ENCODE measurements at regions not wholly inside any gene's neighbourhood (a gene's known extent, or its start where the extent isn't known, plus 50 kb on each side); places are given as distances from the start of the nearest gene placed in this dataset.

GRCh38 chr15:39215015-39215414 lies 365.9 kb upstream of the THBS1 start:
- ATAC-seq: no peak
- TF ChIP-seq CSRNP3 (CRISPR knock-in tag; IDR thresholded peaks at IDR 0.05) (no peak), CREB5 (CRISPR knock-in tag; IDR thresholded peaks at IDR 0.05; ENCODE audit: low read depth) (no peak), ZFP30 (CRISPR knock-in tag; IDR thresholded peaks at IDR 0.05) (no peak), CSDC2 (CRISPR knock-in tag; IDR thresholded peaks at IDR 0.05) (no peak), ZFP3 (CRISPR knock-in tag; IDR thresholded peaks at IDR 0.05) (no peak), SNAI2 (CRISPR knock-in tag; IDR thresholded peaks at IDR 0.05) (no peak), ZNF565 (CRISPR knock-in tag; conservative IDR thresholded peaks at IDR 0.05; ENCODE audit: low read depth) (no peak), OSR1 (CRISPR knock-in tag; IDR thresholded peaks at IDR 0.05) (no peak), GLIS3 (CRISPR knock-in tag; IDR thresholded peaks at IDR 0.05) (no peak), PPARA (CRISPR knock-in tag; IDR thresholded peaks at IDR 0.05; ENCODE audit: borderline replicate concordance) (no peak)

GRCh38 chr15:39216816-39217215 lies 364.1 kb upstream of the THBS1 start:
- no peak for ATAC-seq
- TF ChIP-seq ARNTL (CRISPR knock-in tag; IDR thresholded peaks at IDR 0.05; ENCODE audit: borderline replicate concordance, low read depth) (no peak), TSHZ2 (CRISPR knock-in tag; IDR thresholded peaks at IDR 0.05) (no peak), CREB5 (CRISPR knock-in tag; IDR thresholded peaks at IDR 0.05; ENCODE audit: low read depth) (no peak), POU6F1 (CRISPR knock-in tag; IDR thresholded peaks at IDR 0.05; ENCODE audit: borderline replicate concordance, low read depth) (no peak), ESRRG (CRISPR knock-in tag; IDR thresholded peaks at IDR 0.05) (no peak), TOX (CRISPR knock-in tag; IDR thresholded peaks at IDR 0.05; ENCODE audit: borderline replicate concordance) (no peak), PATZ1 (CRISPR knock-in tag; IDR thresholded peaks at IDR 0.05; ENCODE audit: borderline replicate concordance) (no peak), ZFP30 (CRISPR knock-in tag; IDR thresholded peaks at IDR 0.05) (no peak), RARB (CRISPR knock-in tag; IDR thresholded peaks at IDR 0.05) (no peak), ZFP3 (CRISPR knock-in tag; IDR thresholded peaks at IDR 0.05) (no peak), ZC3H10 (CRISPR knock-in tag; IDR thresholded peaks at IDR 0.05) (no peak), ZNF8 (CRISPR knock-in tag; IDR thresholded peaks at IDR 0.05) (no peak), OSR1 (CRISPR knock-in tag; IDR thresholded peaks at IDR 0.05) (no peak)

GRCh38 chr15:39219608-39220007 lies 361.3 kb upstream of the THBS1 start:
- no peak for ATAC-seq
- TF ChIP-seq GLIS3 (CRISPR knock-in tag; IDR thresholded peaks at IDR 0.05) (no peak), TOX (CRISPR knock-in tag; IDR thresholded peaks at IDR 0.05; ENCODE audit: borderline replicate concordance) (no peak), CSRNP3 (CRISPR knock-in tag; IDR thresholded peaks at IDR 0.05) (no peak), ZNF70 (CRISPR knock-in tag; IDR thresholded peaks at IDR 0.05) (no peak), PPARA (CRISPR knock-in tag; IDR thresholded peaks at IDR 0.05; ENCODE audit: borderline replicate concordance) (no peak), ARNTL (CRISPR knock-in tag; IDR thresholded peaks at IDR 0.05; ENCODE audit: borderline replicate concordance, low read depth) (no peak), POU6F1 (CRISPR knock-in tag; IDR thresholded peaks at IDR 0.05; ENCODE audit: borderline replicate concordance, low read depth) (no peak), OSR1 (CRISPR knock-in tag; IDR thresholded peaks at IDR 0.05) (no peak), ZFP3 (CRISPR knock-in tag; IDR thresholded peaks at IDR 0.05) (no peak), ZC3H10 (CRISPR knock-in tag; IDR thresholded peaks at IDR 0.05) (no peak)
